Liver (tissue), 8 donors: ENCODE measurements at regions not wholly inside any gene's neighbourhood (a gene's known extent, or its start where the extent isn't known, plus 50 kb on each side); places are given as distances from the start of the nearest gene placed in this dataset.

Experiments used
- DNase-seq: peaks from one replicate; pipeline ENCODE4 v3.0.0-alpha.2; 2017; ENCODE audit warnings: low spot score
- H3K27ac ChIP-seq, 2 donors: one replicate each; pipeline ENCODE4 v1.7.0; 2013; ENCODE audit warnings: inconsistent platforms in 2 of 2, low read length in 2 of 2, control low read depth in 1 of 2, low read depth in 1 of 2, mild to moderate bottlenecking in 1 of 2
- H3K27me3 ChIP-seq, 4 donors: one replicate each; pipeline versions ENCODE4 v1.6.1 to v1.7.0; 2013; ENCODE audit warnings: low read length in 3 of 4, inconsistent platforms in 1 of 4, mild to moderate bottlenecking in 1 of 4, moderate library complexity in 1 of 4; ENCODE audit not compliant: control insufficient read depth in 4 of 4, insufficient read depth in 4 of 4
- H3K36me3 ChIP-seq, 4 donors: one replicate each; pipeline versions ENCODE4 v1.6.1 to v1.7.0; 2013; ENCODE audit warnings: low read length in 3 of 4, mild to moderate bottlenecking in 3 of 4, low read depth in 1 of 4, moderate library complexity in 1 of 4; ENCODE audit not compliant: control insufficient read depth in 4 of 4, insufficient read depth in 3 of 4
- H3K4me1 ChIP-seq, 4 donors: one replicate each; pipeline versions ENCODE4 v1.6.1 to v1.7.0; 2013; ENCODE audit warnings: low read length in 3 of 4, mild to moderate bottlenecking in 3 of 4, moderate library complexity in 1 of 4; ENCODE audit not compliant: control insufficient read depth in 4 of 4, insufficient read depth in 4 of 4
- H3K4me3 ChIP-seq, 3 donors: one replicate each; pipeline versions ENCODE4 v1.6.1 to v1.7.0; 2013; ENCODE audit warnings: low read length in 3 of 3, control low read depth in 1 of 3, low read depth in 1 of 3, mild to moderate bottlenecking in 1 of 3
- H3K9ac ChIP-seq, 2 donors: one replicate each; pipeline ENCODE4 v1.7.0; 2013; ENCODE audit warnings: low read length in 2 of 2, mild to moderate bottlenecking in 2 of 2, moderate library complexity in 2 of 2, control low read depth in 1 of 2, low read depth in 1 of 2
- H3K9me3 ChIP-seq, 4 donors: one replicate each; pipeline versions ENCODE4 v1.6.1 to v1.7.0; 2013; ENCODE audit warnings: low read length in 3 of 4; ENCODE audit not compliant: control insufficient read depth in 4 of 4
- CTCF ChIP-seq: fragments of 150-350 bp; IDR thresholded peaks from 2 replicates; pipeline ENCODE4 v1.5.1; 2017; ENCODE audit warnings: improper control_type of control experiment, low read depth, low read length; ENCODE audit not compliant: missing input control
- EGR1 ChIP-seq, 2 donors: IDR thresholded peaks; 2 replicates each; pipeline ENCODE4 v1.6.1; 2016 to 2018; ENCODE audit warnings: antibody characterized with exemption in 2 of 2, low read depth in 2 of 2
- FOXA1 ChIP-seq: IDR thresholded peaks from 2 replicates; pipeline ENCODE4 v1.6.1; 2016; ENCODE audit warnings: antibody characterized with exemption
- FOXA2 ChIP-seq: IDR thresholded peaks from 2 replicates; pipeline ENCODE4 v1.6.1; 2016; ENCODE audit warnings: antibody characterized with exemption
- GABPA ChIP-seq, 2 donors: IDR thresholded peaks in 1 of 2; conservative IDR thresholded peaks in 1 of 2; 2 replicates each; pipeline ENCODE4 v1.6.1; 2016; ENCODE audit warnings: antibody characterized with exemption in 2 of 2, mild to moderate bottlenecking in 1 of 2, moderate library complexity in 1 of 2
- HNF4A ChIP-seq, 2 donors: conservative IDR thresholded peaks; 2 replicates each; pipeline ENCODE4 v1.6.1; 2016; ENCODE audit warnings: antibody characterized with exemption in 2 of 2, mild to moderate bottlenecking in 2 of 2
- HNF4G ChIP-seq: IDR thresholded peaks from 2 replicates; pipeline ENCODE4 v1.6.1; 2016; ENCODE audit warnings: antibody characterized with exemption
- JUND ChIP-seq, 2 donors: IDR thresholded peaks; 2 replicates each; pipeline ENCODE4 v1.6.1; 2016; ENCODE audit warnings: antibody characterized with exemption in 2 of 2
- NR2F2 ChIP-seq: IDR thresholded peaks from 2 replicates; pipeline ENCODE4 v1.6.1; 2016; ENCODE audit warnings: antibody characterized with exemption
- RAD21 ChIP-seq, 2 donors: IDR thresholded peaks; 2 replicates each; pipeline ENCODE4 v1.6.1; 2016; ENCODE audit warnings: antibody characterized with exemption in 2 of 2, mild to moderate bottlenecking in 2 of 2
- RXRA ChIP-seq, 2 donors: IDR thresholded peaks; 2 replicates each; pipeline ENCODE4 v1.6.1; 2017 to 2018; ENCODE audit warnings: antibody characterized with exemption in 2 of 2, mild to moderate bottlenecking in 1 of 2
- SP1 ChIP-seq: IDR thresholded peaks from 2 replicates; pipeline ENCODE4 v1.6.1; 2018; ENCODE audit warnings: antibody characterized with exemption, mild to moderate bottlenecking
- TAF1 ChIP-seq: conservative IDR thresholded peaks from 2 replicates; pipeline ENCODE4 v1.6.1; 2016; ENCODE audit warnings: antibody characterized with exemption, mild to moderate bottlenecking
- YY1 ChIP-seq: IDR thresholded peaks from 2 replicates; pipeline ENCODE4 v1.6.1; 2016; ENCODE audit warnings: antibody characterized with exemption, mild to moderate bottlenecking
- ZBTB33 ChIP-seq: IDR thresholded peaks from 2 replicates; pipeline ENCODE4 v1.6.1; 2016; ENCODE audit warnings: antibody characterized with exemption
- WGBS: extraction: QIAGEN DNeasy Blood & Tissue Kit; methylation state at CpG from one replicate; pipeline ENCODE4 v1.1.7; 2013; 5-methylcytosine and 5-hydroxymethylcytosine counted together
- TF ChIP-seq, protein P1 (sequence below): IDR thresholded peaks from 2 replicates; pipeline ENCODE4 v1.6.1; 2016; ENCODE audit warnings: antibody characterized with exemption
- TF ChIP-seq, protein P2 (sequence below): IDR thresholded peaks from 2 replicates; pipeline ENCODE4 v1.6.1; 2016; ENCODE audit warnings: antibody characterized with exemption
- TF ChIP-seq, protein P3 (sequence below): IDR thresholded peaks from 2 replicates; pipeline ENCODE4 v1.6.1; 2016; ENCODE audit warnings: antibody characterized with exemption, mild to moderate bottlenecking
- donor health status: healthy.
- donor health status: healthy.
- donor health status: healthy.
- donor health status: healthy.
- donor health status: healthy.

- Histone ChIP-seq H3K36me3 (no peaks in the 10 kb centered on the region), H3K4me1 (peaks cover 10 to 47% (median 30%) of the 10 kb centered on the region in 4 donors), H3K9ac (no peak overlapping the region), H3K27ac (no peak overlapping the region), H3K9me3 (no peaks in the 10 kb centered on the region), H3K27me3 (no peaks in the 10 kb centered on the region), H3K4me3 (no peak overlapping the region)
- DNase-seq: no peak
- TF ChIP-seq SP1: no peak
- no peak for TF ChIP-seq JUND (IDR thresholded peaks at IDR 0.05)
- TF ChIP-seq HNF4G: no peak
- TF ChIP-seq GABPA (IDR thresholded peaks at IDR 0.05 in 1 of 2, conservative IDR thresholded peaks at IDR 0.05 in 1 of 2): no peak
- TF ChIP-seq FOXA2: no peak
- TF ChIP-seq YY1: no peak
- no peak for TF ChIP-seq EGR1 (IDR thresholded peaks at IDR 0.05; ENCODE audit: low read depth in 2 of 2)
- TF ChIP-seq ZBTB33: no peak
- no peak for TF ChIP-seq NR2F2
- no peak for TF ChIP-seq FOXA1
- TF ChIP-seq RAD21 (IDR thresholded peaks at IDR 0.05): no peak
- TF ChIP-seq CTCF: no peak
- no peak for TF ChIP-seq HNF4A (conservative IDR thresholded peaks at IDR 0.05)
- TF ChIP-seq, protein P1, sequence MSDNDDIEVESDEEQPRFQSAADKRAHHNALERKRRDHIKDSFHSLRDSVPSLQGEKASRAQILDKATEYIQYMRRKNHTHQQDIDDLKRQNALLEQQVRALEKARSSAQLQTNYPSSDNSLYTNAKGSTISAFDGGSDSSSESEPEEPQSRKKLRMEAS: no peak
- TF ChIP-seq, protein P2, sequence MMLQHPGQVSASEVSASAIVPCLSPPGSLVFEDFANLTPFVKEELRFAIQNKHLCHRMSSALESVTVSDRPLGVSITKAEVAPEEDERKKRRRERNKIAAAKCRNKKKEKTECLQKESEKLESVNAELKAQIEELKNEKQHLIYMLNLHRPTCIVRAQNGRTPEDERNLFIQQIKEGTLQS: no peak
- no peak for TF ChIP-seq RXRA (IDR thresholded peaks at IDR 0.05)
- TF ChIP-seq, protein P3, sequence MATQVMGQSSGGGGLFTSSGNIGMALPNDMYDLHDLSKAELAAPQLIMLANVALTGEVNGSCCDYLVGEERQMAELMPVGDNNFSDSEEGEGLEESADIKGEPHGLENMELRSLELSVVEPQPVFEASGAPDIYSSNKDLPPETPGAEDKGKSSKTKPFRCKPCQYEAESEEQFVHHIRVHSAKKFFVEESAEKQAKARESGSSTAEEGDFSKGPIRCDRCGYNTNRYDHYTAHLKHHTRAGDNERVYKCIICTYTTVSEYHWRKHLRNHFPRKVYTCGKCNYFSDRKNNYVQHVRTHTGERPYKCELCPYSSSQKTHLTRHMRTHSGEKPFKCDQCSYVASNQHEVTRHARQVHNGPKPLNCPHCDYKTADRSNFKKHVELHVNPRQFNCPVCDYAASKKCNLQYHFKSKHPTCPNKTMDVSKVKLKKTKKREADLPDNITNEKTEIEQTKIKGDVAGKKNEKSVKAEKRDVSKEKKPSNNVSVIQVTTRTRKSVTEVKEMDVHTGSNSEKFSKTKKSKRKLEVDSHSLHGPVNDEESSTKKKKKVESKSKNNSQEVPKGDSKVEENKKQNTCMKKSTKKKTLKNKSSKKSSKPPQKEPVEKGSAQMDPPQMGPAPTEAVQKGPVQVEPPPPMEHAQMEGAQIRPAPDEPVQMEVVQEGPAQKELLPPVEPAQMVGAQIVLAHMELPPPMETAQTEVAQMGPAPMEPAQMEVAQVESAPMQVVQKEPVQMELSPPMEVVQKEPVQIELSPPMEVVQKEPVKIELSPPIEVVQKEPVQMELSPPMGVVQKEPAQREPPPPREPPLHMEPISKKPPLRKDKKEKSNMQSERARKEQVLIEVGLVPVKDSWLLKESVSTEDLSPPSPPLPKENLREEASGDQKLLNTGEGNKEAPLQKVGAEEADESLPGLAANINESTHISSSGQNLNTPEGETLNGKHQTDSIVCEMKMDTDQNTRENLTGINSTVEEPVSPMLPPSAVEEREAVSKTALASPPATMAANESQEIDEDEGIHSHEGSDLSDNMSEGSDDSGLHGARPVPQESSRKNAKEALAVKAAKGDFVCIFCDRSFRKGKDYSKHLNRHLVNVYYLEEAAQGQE: no peak
- no peak for TF ChIP-seq TAF1
- 95% methylated on average over 6 of the region's 6 CpGs for whole genome bisulfite sequencing
These were observed 606.4 kb upstream of the CLINT1 start for GRCh38 chr5:158465086-158465972.
